ENCODE measurements at regions not wholly inside any gene's neighbourhood (a gene's known extent, or its start where the extent isn't known, plus 50 kb on each side); places are given as distances from the start of the nearest gene placed in this dataset.
"Not testable (repeated sequence)": the region's sequence is repeated elsewhere in the genome, so short reads cannot be mapped to it uniquely, and the experiment has no call there.

GRCh38 chr2:34677119-34677531, 1078.0 kb upstream of the FAM98A start:
- TF ChIP-seq CTCF (IDR thresholded peaks at IDR 0.05; ENCODE audit: low read depth, low read length, missing input control); EGR1 (IDR thresholded peaks at IDR 0.05; ENCODE audit: low read depth in 2 of 2); FOXA1 (IDR thresholded peaks at IDR 0.05); JUND (IDR thresholded peaks at IDR 0.05); SP1 (IDR thresholded peaks at IDR 0.05); REST (IDR thresholded peaks at IDR 0.05); MAX (IDR thresholded peaks at IDR 0.05); NR2F2 (IDR thresholded peaks at IDR 0.05); TAF1 (conservative IDR thresholded peaks at IDR 0.05); ATF3 (IDR thresholded peaks at IDR 0.05): not testable (repeated sequence)
- peak; percentile 16 for TF ChIP-seq YY1 (IDR thresholded peaks at IDR 0.05)
